Hematopoietic multipotent progenitor cell (in vitro differentiated cells): ENCODE measurements at regions not wholly inside any gene's neighbourhood (a gene's known extent, or its start where the extent isn't known, plus 50 kb on each side); places are given as distances from the start of the nearest gene placed in this dataset.

ENCODE experiments used
- DNase-seq, 3 donors: peaks; one replicate each; pipeline ENCODE4 v3.0.0-alpha.2; 2011 to 2015; ENCODE audit warnings: low read depth in 2 of 3, low spot score in 2 of 3

DNA sequence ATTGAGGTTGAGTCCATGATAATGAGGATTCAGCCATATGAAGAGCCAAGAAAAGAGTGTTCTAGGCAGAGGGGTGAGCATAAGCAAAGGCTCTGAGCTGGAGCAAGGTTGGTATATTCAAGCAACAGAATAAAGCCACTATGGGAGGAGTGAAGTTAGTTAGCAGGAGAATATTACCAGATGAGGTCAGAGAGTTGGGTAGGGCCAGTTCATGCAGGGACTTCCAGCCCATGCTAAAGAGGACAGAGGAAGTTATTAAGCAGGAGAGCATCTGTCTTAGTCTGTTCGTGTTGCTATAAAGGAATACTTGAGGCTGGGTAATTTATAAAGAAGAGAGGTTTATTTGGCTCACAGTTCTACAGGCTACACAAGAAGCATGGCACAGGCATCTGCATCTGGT, 57.1 kb upstream of the ATG10 start:
- no peak for DNase-seq

DNA sequence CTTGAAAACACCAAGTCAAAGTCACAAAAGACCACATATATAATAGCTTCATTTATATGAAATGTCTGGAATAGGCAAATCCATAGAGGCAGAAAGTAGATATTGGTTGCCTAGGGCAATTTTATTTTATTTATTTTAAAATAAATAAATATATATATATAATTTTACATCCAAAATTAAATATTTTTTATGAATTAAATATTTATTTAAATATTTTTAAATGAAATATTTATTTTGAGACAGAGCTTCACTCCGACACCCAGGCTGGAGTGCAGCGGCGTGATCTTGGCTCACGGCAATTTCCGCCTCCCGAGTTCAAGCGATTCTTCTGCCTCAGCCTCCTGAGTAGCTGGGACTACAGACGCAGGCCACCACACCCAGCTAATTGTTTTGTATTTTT, 58.9 kb upstream of the ATG10 start:
- no peak for DNase-seq

DNA sequence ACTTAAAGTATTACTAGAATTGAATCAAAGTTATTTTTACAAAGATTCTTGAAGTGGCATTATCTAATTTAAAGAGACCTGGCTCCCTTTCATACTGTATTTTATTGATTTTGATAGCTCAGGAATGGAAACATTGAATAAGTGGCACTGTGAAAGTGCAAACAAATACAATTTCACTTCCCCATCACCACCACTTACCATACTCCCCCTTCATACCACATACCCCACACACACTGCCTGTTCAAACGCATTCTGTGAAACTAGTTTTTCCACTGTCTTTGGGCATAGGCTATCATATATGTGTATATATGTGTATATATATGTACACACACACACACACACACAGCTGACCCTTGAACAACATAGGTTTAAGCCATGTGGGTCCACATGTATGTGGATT, 62.1 kb upstream of the ATG10 start:
- no peak for DNase-seq

DNA sequence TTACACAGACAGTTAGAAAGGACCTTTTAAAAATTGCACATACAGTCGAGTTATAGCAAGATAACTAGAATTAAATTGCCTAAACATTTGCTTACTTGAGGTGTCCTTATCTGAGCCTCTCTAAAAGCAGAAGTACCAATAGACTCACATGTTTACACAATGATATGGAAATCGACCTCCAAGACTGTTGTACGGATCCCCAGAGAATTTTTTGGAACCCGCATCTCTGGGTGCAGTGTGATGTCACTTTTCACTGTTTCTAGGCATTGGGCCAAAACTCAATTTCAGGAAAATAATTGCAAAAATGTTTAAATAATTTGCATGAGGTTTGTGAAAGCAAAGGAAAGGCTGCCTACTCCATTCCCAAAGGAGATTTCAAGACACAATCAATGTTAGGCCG, 63.1 kb upstream of the ATG10 start:
- no peak for DNase-seq

DNA sequence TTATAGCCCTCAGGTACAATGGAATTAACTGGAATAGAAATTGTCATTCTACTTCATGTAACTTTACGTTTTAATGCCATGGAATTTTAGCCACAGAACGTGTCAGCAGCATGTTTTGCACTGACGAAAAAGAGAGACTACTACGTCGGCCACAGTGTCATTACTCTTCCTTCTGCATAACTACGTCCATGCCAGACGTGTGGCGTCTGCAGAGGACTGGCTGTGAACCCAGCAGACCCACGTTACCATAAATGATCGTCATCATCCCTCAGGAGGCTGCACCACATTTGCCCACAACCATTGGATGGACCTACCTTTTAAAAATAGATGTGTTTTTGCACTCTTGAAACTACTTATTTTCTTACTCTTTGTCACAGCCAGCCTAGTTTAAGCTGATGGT, 63.8 kb upstream of the ATG10 start:
- no peak for DNase-seq

DNA sequence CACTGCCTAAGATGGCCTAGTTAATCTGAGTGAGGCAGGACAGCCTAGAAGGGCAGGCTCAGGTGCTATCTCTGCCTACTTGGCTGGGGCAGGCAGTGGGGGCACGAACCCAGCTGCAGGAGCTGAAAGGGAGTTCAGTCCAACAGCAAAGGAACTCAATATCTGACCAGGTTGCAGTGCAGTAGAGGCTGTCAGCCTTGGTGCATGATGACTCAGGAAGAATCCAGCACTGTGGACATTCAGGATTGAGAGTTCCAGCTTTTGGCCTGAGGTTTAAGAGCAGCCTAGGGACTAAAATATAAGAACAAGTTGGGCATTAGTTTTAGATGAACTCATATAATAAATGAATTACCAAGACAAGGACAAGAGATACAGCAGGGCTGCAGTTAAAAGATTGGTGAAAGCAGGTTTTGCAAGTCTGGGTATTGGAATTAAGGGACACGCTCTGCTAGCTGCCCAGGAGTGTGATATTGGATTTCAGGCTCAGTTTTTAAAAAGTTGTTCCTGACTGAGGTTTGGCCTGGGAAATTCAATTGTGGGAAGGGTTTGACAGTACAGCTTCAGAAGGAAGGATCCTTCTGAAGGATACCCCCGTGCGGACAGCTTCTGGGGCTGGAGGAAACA, 64.7 kb upstream of the ATG10 start:
- no peak for DNase-seq

DNA sequence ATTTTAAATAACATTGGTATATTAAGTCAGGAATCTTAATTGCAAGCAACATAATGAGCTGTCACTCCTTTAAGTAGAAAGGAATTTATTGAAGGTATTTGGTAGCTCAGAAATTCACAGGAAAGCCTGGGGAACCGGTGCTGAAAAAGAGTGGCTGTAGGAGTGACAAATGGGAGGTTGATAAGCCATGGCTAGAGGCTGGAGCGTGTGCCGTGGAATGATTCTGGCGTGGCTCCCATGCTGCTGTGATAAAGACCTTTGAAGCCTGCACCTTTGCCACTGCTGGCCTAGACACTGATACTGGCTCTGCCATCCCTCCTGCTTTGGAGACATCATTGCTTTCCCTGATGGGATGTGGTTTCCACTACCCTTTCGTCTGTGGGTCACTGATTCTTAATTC, 65.7 kb upstream of the ATG10 start:
- no peak for DNase-seq

DNA sequence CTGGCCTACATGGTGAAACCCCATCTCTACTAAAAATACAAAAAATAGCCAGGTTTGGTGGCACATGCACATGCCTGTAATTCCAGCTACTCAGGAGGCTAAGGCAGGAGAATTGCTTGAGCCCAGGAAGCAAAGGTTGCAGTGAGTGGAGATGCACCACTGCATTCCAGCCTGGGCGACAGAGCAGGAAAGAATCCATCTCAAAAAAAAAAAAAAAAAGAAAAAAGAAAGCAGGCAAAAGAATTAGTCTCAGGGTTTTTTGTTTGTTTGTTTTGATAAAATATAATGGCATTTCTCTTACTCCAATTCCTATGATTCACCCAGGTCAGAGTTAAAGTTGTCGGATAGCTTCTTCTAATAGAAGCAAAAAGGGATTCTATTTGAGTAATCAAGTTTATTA, 67.0 kb upstream of the ATG10 start:
- DNase-seq = no peak

DNA sequence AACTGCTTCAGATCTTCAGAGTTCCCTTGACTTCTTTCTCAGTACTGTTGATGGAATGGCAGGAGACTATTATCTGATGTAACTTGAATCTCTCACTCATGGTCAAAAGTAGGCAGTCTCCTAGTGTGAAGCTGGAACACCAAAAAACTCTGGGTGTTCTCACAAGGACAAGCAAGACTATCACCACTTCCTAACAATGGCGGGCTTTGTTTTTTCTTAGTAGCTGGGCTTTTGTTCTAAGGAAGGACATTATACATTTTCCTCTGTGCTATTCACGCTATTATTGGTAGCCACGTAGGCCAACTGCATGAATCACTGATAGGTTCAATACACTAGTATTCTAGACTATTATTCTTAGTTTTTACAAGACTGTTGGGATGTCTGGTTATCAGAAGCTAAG, 67.7 kb upstream of the ATG10 start:
- no peak for DNase-seq

DNA sequence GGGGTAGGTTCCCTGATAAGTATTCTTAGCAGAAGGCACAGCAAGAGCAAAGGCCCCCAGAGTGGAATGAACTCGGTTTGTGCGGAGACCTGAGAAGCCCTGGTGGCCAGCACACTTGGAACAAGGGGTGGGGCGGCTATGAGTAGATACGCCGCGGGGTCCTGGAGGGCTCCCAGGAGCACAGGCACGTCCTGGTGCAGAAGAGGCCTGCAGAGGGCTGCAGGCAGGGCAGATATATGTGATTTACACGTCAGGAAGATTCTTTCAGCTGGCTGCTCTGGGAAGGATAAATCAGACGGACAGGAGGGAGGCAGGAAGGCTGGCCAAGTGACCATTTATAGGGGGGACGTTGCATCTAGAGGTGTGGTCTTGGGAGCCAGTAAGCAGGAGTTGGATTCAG, 70.2 kb upstream of the ATG10 start:
- no peak for DNase-seq

DNA sequence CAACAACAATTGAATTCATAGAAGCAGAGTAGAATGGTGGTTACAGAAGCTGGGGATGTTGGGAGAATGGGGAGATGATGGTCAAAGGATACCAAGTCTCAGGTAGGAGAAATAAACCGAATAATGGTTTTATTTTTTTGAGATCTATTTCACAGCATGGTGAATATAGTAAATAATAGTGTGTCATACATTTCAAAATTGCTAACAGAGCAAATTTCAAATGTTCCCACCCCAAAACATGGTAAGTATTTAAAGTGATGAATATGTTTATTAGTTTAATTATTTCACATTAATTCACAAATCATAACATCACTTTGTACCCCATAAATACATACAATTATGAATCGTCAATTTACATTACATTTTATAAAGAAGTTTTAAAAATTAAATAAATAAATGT, 72.7 kb upstream of the ATG10 start:
- no peak for DNase-seq

DNA sequence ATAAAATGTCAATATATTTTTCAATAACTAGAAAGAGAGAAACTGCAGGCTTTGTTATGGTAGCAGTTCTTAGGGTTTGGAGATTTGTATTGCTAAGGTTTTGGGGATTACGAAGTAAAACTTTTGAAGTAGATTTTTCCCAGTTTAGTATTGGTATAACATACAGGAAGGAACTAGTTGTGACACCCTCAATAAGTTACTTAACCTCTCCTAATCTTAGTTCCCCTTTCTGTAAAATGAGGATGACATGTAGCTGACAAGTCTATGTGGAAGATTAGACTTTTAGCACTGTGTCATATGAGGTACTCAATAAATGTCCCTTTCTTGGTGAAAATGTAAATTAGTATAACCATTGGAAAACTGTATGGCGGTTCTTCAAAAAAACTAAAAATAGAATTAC, 73.4 kb upstream of the ATG10 start:
- DNase-seq = peak in 2 of 3 donors; percentile 11 to 46

DNA sequence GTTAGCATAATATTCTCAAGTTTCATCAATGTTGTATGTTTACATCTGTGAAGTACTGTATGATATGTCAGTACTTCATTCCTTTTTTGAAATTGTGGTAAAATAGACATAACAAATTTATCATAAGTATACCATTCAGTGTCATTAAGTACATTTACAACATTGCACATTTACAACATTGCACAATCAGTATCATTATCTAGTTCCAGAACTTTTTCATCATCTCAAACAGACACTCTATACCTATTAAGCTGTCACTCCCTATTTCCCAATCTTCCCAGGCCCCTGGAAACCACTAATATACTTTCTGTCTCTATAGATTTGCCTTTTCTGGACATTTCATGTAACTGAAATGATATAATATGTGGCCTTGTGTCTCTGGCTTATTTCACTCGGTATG, 75.1 kb upstream of the ATG10 start:
- DNase-seq = no peak

DNA sequence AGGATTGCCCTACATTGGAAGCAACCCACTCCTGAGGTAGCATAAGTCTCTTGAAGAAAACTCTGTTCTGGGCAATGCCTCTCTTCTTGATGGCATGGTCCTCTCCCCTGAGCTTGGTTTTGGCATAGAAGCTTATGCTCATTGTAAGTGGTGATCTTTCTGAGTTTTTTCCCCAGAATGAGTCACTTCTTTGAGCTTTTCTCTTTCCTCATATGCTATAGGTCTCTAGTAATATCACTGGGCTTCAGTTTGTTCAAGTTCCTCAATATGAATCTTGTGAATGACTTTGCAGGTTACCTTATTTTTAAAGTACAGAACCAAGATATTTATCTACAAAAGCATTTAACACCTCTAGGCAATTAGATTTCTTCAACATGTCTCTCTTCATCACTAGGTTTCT, 76.5 kb upstream of the ATG10 start:
- peak in 2 of 3 donors; percentile 36 to 74 for DNase-seq

DNA sequence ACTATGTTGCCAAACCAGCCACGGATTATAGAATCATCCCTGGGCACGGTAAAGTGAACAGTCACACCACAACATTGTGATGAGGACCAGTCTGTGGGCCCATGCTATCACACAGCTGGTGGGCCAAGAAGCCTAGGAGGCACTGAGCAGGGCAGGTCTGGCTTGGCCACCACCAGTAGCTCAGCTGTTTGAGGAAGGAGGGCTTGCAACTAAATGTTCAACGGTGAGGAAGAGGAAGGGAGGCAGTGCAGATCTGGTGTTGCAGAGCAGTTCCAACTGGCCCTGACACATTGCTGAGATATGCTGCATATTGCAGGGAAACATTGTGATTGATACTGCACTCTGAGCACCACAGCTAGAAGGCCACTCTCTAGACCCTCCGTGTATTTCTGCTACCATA, 77.9 kb upstream of the ATG10 start:
- DNase-seq = no peak

DNA sequence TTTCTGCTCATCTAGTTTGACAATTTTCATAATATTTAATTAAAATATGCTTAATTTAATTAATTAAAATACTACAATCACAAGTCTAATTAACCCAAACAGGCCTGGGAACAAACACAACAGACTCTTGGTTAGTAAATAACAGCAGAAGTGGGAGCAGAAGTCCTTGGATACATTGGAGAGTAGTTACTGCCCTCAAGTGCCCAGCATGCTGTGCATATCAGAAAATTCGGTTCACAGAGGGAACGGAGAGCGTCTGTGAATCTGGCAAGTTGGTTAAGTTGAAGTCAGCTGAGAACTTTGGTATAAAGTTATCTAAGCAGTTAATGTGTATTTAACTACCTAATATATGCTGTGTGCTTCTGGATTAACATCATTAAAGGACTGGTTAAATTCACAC, 87.0 kb upstream of the ATG10 start:
- no peak for DNase-seq

DNA sequence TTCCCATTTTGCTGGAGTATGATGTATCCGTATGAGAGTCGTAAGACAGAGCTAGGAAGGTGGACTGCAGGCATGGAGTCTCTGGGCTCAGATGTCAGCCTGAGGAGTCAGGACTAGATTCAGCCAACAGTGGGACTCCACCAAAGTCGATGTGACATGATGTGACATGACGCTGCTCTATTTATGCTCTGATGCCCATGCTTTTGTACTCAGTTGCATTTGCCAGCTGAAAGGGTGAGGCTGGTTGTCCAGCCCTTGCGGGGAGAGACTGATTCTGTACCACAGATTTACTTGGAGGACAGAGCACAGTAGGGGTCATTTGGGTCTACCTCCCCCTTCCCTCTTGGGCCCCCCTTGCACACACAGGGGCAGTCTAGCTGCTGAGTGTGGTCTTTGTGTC, 88.5 kb upstream of the ATG10 start:
- no peak for DNase-seq

DNA sequence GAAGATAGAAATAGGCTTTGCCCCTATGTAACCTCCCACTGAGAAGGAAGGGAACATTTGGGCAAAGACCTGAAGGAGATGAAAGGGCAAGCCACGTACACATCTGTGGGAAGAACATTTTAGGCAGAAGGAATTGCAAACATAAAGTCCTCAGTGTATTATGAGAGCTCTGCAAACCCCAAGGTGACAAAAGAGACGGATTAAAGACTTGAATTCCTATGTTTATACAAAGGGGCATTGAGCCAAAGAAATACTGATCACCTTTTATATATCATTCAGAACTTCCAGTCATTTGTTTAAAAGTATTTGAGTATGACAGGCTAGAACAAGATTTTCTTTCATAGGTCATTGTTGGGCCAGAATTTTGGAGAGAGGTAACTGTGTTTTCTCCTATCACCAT, 90.2 kb upstream of the ATG10 start:
- DNase-seq = no peak

DNA sequence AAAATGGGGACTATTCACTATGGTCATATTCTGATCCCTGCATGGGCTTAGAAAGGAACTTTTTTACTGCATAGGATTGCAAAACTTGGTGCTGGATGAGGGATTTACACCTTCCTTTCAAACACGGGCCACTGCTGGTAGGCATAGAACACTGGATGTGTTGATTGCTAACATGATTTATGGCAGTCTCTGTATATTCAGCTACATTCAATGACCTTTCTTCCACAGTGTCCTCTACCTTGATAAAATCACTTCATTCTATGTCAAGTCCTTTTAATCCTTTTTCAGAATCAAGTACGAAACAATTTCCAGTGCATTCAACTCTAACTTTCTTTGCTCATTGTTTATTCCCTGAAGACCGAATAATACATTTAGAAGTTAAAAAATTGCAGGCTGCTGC, 91.9 kb upstream of the ATG10 start:
- DNase-seq = no peak

DNA sequence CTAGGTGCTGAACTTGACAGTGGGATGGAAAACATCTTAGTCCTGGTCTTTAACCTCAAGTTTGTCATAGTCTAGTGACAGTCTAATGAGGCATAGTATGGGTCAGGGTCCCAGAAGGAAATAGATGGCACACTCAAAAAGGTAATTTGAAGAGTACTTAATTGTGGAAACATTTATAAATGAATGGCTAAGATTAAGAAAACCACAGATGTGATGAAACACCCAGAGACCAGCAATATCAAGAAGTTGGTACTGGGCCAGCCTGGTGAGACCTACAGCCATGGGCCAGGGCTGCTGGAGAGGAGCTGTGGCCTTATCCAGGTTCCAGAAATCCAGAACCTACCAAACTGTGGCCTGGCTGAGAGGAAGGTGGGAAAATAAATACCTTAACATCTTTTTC, 93.5 kb upstream of the ATG10 start:
- no peak for DNase-seq

DNA sequence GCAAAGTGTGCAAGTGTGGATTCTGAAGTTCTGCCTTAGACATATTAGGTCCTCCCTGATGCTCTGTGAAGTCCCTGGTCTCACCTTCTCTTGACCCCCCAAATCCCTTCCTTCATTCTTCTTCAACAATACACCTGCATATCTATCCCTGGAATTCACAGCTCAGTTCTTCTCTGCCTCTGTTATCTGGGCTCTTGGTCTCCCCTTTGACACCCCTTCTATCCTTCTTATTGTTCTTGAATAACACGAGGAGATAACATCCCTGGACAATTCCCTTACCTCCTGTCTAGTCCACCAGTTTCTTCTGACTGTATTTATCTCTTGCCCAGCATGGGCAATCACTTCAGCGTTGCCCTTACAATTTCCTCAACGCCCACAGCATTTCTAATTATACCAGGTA, 104.8 kb upstream of the ATG10 start:
- no peak for DNase-seq

DNA sequence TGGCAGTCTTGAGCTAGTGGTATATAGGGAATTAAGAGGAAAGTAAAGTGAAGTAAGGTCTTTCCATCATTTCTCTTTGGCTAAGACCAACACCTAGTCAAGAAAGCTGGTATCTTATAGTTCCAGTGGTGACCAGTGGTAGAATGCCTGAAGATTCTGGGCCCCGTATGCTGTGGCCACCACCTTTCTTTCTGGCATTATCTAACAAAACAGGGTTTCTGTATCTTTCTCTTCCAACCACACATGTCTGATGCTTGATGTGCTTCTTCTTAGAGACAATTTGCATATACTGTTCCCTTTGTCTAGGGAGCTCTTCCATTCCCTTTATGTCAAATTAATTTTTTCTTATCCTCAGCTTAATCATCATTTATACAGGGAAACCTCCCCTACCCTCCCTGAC, 109.9 kb upstream of the SSBP2 start:
- no peak for DNase-seq

DNA sequence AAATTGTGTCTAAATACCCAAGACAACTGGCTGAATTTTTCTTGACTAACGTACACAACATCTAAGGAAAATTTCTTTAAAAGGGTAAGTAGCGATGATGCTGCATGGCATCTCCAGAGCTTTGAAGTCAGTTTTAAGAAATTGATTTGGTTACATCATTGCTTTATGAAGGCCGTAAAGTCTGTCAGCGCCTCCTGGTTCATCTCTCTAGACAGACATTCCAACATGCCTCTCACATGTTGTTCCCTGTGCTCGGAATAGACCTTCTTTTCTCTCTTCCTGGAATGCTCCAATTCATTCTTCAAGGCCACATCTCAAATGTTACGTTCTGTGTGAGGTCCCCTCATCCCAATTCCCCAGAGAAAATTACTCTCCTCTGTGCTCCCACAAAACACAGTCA, 108.7 kb upstream of the SSBP2 start:
- DNase-seq = no peak
